Hematopoietic multipotent progenitor cell treated with erythropoietin and hydrocortisone succinate and interleukin-3 and kit ligand, for 4 days (in vitro differentiated cells): ENCODE measurements at regions not wholly inside any gene's neighbourhood (a gene's known extent, or its start where the extent isn't known, plus 50 kb on each side); places are given as distances from the start of the nearest gene placed in this dataset.

Source experiments
- DNase-seq: peaks from one replicate; pipeline ENCODE4 v3.0.0-alpha.2; 2015

GRCh38 chr3:135755330-135756105, 210.0 kb upstream of the PPP2R3A start:
- DNase-seq, result no peak

- no peak for DNase-seq
Measured at GRCh38 chr3:135756106-135756668, 209.3 kb upstream of the PPP2R3A start.

- no peak for DNase-seq
Measured at GRCh38 chr3:135757421-135757820, 208.1 kb upstream of the PPP2R3A start.

DNA sequence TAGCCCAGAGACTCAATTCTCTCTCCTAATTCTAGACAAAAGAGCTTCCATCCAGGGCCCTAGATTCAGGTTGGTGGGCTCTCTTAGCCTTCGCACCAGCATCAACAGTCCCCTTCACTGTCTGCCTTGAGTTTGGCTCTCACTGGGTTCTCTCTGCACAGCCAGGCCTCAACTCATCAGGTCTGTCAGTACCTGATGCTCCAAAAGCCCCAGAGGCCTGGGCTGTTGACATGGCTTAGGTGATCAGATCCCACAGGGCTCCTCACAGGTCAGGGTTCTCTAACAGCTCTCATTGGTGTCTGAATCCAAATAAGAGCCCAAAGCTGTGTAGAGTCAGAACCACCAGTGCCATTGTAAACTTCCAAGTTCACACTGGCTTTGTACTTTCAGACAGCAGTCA, 206.6 kb upstream of the PPP2R3A start:
- no peak for DNase-seq

DNA sequence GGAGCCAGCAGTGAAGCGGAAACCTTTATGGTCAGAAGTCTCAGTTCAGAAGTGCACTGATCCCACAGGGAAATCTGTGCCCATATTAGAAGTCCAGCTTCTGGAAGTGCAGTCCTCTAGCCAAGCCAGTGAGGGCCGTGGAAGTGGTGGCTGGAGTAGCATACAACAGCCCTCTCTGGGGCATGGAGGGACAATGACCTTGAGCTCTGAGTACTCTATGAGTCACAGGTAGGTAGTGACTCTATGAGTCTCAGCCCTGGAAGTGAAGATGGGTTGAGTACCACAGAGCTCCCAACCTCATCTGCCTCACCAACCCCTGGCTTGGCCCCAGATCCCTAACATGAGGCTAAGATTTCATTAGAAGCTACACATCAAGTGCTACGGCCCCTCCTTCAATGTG, 205.9 kb upstream of the PPP2R3A start:
- no peak for DNase-seq

GRCh38 chr3:135760581-135760980, 204.9 kb upstream of the PPP2R3A start:
- no peak for DNase-seq

DNA sequence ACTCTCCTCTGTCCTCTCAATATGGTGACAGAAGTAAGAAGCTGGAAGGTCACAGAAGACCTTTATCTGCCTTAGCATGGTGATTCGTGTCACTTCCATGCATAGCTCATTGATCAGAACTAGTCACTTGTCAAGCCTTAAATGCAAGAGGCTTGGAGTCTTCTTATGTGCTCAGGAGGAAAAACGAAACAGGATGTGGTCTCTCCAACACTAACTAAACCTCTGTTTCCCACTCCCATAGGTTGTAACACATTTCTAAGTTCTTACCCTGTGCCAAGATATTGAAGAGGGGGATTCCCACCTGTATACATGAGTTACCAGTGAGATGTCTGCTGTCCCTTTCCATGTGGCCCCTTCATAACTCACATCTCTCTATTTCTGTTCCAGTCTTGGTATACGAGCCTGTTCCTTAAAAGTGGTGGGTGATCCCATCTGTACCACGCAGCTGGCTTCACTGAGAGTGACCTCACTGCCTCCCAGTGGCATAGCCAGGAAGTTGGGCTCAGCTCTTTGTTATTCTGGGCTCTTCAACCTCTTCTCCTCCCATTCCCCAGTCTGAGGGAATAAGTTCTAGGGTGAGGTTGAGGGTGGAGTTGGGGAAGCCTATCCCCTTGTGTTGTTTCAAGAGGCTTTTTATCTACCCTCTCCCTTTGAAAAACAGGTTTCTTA, 203.2 kb upstream of the PPP2R3A start:
- no peak for DNase-seq

GRCh38 chr3:135766115-135766514, 199.4 kb upstream of the PPP2R3A start:
- DNase-seq, result no peak

GRCh38 chr3:135771760-135772159, 193.8 kb upstream of the PPP2R3A start:
- DNase-seq, result no peak

DNA sequence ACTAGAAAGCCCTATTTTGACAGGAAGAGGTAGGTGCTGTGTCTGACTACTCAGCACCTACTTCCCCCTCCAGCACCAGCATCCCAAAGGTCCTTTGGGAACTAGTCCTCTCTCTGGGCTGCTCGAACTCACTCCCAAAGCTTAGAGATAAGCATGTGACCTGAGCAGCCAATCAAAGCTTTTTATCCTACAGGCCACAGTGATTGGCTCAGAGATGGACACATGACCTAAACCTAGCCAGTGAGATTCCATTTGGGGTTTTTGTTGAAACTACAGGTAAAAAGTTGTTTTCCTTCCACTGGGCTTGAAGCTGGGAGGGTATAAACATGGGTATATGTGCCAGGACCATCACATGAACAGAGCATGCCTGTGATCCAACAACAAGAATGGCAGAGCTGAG, 186.5 kb upstream of the PPP2R3A start:
- no peak for DNase-seq

DNA sequence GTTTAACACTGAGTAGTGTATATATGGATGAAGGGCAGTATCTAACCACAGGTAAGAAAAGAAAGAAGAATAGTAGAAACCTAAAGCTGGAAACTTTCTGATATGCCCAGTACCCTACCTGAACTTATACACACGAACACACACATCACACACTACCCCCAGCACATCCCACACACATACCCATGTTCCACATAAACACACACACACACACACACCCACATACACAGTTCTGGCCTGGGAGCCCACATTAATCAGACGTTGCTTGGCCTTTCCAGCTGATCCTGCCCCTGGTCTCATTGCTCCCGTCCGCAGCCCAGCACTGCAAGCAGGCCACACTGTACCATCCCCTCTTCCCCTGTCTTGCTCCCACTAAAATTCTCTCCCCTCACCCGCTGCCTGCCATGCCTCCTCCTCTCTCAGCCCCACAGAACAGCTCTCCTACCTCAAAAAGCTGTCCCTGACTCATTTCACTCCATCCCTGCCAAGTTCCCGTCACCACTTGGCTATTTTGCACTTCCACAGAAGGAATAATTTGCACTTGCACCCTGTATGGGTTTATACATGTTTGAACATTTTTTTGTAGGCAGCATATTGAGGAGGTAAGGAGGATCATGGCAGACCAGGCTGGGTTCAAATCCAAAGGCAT, 185.8 kb upstream of the PPP2R3A start:
- DNase-seq, result no peak

DNA sequence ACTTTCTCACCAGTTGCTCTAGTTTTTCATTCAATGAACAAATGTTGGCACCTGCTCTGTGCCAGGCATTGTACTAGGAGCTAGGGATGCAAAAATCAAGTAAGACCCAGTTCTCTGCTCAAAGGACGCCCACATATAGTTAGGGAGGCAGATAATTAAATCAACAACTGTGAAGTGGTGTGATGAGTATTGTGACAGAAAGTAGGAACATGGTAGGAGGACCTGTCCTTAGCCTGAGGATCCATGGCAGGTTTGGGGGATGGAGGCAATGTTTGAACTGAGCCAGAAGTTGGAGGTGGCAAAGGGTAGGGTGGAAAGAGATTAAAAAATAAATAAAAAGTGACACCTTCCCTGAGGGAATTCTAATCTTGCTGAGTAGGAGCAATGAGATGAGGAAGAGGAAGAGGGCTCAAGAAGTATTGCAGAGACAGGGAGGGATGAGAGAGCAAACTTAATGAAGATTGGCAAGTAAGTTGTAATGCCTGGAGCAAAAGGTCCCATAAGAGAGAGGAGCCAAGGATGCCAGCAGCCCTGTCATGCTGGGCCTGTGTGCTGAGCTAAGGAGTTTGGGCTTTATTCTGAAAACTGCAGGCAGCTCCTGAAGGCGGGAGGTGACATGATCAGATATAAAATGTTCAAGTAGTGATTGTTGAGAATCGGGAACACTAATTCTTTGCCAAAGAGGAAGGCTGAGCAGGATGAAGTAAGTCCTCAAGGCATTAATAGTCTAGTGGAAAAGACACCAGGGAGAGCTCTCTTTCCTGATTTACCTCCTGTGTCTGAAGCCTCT, 184.3 kb upstream of the PPP2R3A start:
- DNase-seq, result no peak

DNA sequence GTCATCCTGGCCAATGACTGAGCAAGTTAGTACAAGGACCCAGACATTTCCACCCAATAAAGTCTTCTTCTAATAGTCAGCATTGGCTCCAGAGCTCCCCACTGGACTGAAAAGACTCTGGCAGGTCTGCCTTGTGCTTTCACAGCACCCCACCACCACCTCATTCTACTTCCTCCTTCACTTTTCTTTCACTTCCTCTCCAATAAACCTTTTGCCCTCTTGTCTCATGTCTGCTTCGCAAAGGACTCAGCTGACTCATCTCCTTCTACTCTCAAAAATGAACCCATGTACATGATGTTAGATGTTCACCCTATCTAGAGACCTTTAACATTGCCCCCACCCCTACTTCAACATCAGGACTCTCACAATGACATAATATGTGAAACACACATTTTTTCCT, 181.0 kb upstream of the PPP2R3A start:
- no peak for DNase-seq

GRCh38 chr3:135788146-135788545, 177.4 kb upstream of the PPP2R3A start:
- DNase-seq, result no peak

DNA sequence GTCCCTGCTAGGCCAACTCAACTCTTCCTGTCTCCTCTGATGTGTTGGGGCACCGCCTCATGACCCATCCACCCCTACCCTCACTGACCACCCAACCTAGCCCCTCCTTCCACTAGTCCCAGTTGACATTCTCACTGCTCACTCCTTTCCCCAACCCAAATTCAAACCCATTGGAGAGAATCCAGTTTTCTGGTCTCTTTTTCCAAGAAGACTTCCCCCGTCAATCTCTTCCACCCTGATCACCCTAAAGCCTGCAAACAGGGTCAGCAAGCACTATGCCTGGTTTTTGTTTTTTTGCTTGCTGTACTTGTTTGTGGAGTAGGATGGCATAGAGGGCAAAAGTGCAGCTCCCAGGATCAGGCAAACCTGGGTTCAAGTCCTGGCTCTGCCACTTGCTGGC, 176.6 kb upstream of the PPP2R3A start:
- DNase-seq, result no peak

- no peak for DNase-seq
Measured at GRCh38 chr3:135792174-135792573, 173.4 kb upstream of the PPP2R3A start.

DNA sequence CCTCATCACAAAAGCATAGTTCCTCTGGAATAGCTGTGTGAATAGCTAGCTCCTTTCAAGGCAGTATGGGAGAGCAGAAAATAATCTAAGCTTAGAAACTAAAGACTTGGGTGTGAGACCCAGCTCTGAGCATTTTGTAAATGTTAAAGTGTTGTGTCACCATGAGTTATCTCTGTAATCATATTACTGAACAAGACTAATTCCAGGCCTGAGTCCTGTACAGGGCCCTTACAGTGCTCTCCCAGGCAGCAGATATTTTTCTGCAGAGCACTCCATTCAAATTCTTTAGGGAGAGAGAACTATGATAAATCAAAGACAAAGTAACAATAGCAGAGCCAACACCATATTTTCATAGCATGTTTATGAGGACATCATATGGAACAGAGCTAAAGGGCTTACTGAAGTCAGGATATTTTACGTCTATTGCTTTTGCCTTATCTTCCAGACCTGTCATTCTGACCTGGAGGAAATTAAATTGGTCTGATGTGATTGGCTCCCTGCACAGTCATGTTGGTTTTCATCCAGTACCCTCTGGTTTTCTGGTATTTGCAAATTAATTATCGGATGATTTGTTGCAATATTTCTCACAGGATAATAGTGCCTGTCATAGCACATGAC, 172.6 kb upstream of the PPP2R3A start:
- DNase-seq, result no peak

- no peak for DNase-seq
Measured at GRCh38 chr3:135800071-135800549, 165.4 kb upstream of the PPP2R3A start.

DNA sequence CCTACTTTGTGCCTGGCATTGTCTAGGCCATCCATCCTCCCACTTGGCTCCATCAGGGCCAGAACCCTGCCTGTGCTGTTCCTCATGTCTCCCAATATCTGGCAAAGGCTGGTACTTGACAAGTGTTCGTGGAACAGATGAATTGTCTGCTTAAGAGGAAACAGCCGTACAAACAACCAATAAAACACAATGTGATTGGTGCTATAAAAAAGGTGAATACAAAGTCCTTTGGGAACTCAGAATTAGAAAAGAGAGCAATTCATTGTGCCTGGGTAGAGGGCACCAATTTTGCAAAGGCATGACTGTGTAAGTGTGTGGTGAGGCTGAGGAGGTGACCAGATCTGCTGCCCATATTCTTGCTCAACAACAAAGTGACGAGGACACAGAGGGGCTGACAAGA, 164.5 kb upstream of the PPP2R3A start:
- DNase-seq, result no peak

GRCh38 chr3:135802171-135802570, 163.4 kb upstream of the PPP2R3A start:
- no peak for DNase-seq

GRCh38 chr3:135803028-135803692, 162.4 kb upstream of the PPP2R3A start:
- no peak for DNase-seq

GRCh38 chr3:135805752-135806151, 159.8 kb upstream of the PPP2R3A start:
- no peak for DNase-seq
